ENCODE measurements at regions not wholly inside any gene's neighbourhood (a gene's known extent, or its start where the extent isn't known, plus 50 kb on each side); places are given as distances from the start of the nearest gene placed in this dataset.

DNA sequence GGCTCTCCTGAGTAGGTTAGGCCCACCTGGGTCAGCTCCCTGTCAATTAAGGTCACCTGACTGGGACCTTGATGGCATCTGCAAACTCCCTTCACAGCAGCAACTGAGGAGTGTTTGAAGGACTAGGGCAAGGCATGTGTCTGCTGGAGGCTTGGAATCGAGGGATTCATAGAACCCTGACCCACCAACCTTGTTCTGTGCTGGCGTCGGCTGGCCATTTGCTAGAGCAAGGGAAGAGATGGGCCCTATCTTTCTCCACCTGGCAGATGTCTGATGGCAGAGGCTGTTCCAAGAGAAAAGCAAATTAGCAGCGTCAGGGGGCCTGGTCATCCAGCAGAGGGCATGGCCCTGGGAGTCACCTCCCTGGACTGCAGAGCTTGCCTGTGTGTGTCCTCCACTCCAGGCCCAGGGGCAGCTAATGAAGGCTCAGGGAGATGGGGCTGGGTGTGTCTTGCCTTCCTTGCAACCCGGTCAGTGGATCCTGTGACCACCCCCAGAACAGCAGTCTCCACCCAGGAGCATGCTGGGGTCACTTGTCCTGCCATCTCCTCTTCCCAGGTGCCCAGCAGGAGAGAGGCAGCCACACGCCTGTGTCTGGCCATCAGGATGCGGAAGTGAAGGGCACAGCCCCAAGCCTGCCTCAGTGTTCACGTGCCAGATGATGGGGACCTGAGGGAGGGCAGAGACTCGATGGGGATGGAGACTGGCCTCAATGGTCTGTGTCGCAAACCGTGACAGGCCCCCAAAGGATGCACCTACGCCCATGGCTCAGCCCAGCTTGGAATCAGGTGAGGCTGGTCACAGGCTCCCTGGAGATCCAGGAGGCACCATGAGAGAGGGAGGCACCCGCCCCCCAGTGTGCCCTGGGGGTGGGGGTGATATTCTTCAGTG lies 53.9 kb downstream of the BARX1 start:
- H3K9me3 Mint-ChIP-seq, result no peaks in the 10 kb centered on the region
- H3K4me3 Mint-ChIP-seq, result no peak overlapping the region
- no peak overlapping the region for H3K27ac Mint-ChIP-seq
- no peaks in the 10 kb centered on the region for H3K36me3 Mint-ChIP-seq (ENCODE audit: low read depth)
- peaks cover 4% of the 10 kb centered on the region for H3K27me3 Mint-ChIP-seq
- intact Hi-C loops (cut with micrococcal nuclease), result no loop called here
- no peaks in the 10 kb centered on the region for H3K4me1 Mint-ChIP-seq (ENCODE audit: low read depth)

DNA sequence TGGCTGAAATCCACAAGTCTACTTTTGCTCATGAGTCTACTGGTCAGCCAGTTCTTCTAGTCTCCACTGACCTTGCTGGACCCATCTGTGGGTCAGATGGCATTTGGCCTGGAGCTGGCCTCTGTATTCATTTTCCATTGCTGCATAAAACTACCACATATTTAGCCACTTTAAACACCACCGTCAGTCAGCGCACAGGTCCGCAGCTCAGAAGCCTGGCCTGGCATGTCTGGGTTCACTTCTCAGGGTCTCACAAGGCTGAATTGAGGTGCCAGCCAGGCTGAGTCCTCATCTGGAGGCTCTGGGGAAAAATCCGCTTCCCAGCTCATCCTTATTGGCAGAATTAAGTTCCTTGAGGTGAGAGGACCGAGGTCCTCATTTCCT lies 54.7 kb downstream of the BARX1 start:
- H3K4me3 Mint-ChIP-seq, result no peak overlapping the region
- intact Hi-C loops (cut with micrococcal nuclease), result no loop called here
- H3K27ac Mint-ChIP-seq, result no peak overlapping the region

DNA sequence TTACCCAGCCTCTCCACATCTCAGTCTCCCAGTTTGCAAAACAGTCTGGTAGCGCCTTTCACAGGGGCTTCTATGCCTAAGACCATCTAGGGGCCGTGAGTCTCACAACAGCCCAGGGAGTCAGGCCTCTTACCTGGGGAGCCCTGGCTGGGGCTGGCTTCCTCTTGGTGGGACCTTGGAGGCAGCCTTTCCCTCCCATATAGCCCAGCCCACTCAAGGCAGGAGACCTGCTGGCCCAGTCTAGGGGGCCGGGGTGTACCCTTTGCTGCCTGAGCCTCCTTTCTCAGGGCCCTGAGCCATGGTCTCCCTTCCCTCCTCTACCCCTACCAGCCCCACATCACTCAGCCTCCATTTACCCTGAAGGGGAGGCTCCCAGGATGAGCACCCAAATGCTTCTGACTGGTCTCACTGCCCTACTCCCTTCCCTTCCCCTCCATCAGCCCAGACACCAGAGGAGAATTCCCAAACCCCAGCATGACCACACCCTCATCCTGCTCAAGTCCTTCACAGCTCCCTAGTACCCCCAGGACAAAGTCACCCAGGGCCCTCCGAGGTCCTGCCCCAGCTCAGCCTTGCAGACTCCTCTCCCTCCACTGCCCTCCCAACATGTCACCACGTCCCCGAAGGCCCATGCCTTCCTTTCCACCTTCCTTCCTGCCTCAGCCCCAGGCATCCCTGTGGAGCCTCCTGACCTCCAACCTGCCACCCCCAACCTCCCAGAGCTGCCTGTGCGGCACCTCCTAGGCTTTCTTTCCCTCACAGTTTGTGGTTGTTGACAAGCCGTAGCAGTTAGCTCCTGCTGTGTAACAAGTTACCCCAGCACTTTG lies 55.3 kb downstream of the BARX1 start:
- Mint-ChIP-seq H3K27me3 (no peaks in the 10 kb centered on the region), H3K9me3 (no peaks in the 10 kb centered on the region), H3K27ac (no peak overlapping the region), H3K36me3 (ENCODE audit: low read depth) (no peaks in the 10 kb centered on the region), H3K4me3 (no peak overlapping the region), H3K4me1 (ENCODE audit: low read depth) (no peaks in the 10 kb centered on the region)
- intact Hi-C loops (cut with micrococcal nuclease), result no loop called here

More for the DNA sequence above, 54.7 kb downstream of the BARX1 start:
- Mint-ChIP-seq H3K4me1 (ENCODE audit: low read depth) (no peaks in the 10 kb centered on the region), H3K27me3 (no peaks in the 10 kb centered on the region), H3K36me3 (ENCODE audit: low read depth) (no peaks in the 10 kb centered on the region), H3K9me3 (no peaks in the 10 kb centered on the region)

DNA sequence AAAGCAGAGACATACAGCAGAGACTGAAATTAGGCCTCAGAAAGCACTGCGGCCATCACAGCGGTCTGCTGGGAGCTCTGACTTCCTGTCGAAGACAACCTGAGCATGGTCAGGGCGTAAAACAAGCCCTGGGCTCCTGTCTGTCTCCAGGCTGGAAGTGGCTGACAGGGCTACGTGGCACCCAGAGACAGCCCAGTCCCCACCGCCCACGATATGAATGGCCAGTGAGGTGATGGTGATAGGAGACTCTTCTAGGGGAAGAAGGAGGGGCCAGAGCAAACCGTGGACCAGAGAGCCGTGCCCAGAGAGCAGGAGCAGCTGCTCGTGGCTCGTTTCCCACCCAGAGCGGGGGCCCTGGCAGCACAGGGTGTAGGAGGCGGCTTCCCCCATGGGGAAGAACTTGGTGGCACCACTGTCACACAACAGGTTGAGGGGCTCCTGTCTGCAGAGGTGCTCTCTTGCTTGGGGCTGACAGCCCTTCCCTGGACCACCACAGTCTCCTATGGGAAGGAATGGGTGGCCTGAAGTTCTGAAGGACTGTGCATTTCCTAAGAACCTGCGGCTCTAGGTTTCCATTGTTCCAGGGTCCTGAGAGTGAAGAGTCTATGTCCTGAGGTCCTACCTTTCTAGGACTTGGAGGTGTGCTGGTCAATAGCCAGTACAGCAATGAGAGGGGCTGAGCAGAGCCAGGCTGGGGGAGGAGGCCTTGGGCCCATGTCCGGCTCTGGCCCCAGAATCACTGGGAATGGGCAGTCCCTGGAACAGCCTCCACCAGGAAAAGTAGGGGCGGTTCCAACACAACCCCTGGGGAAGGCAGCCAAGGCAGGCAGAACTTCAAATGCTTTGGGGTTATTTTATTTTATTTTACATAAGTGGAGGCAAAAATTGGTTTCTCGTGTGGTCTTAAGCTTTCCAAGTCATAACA lies 56.4 kb downstream of the BARX1 start:
- Mint-ChIP-seq H3K36me3 (ENCODE audit: low read depth) (no peaks in the 10 kb centered on the region), H3K27ac (no peak overlapping the region), H3K4me3 (no peak overlapping the region), H3K27me3 (no peaks in the 10 kb centered on the region), H3K4me1 (ENCODE audit: low read depth) (no peaks in the 10 kb centered on the region), H3K9me3 (no peaks in the 10 kb centered on the region)
- intact Hi-C loops (cut with micrococcal nuclease), result no loop called here

DNA sequence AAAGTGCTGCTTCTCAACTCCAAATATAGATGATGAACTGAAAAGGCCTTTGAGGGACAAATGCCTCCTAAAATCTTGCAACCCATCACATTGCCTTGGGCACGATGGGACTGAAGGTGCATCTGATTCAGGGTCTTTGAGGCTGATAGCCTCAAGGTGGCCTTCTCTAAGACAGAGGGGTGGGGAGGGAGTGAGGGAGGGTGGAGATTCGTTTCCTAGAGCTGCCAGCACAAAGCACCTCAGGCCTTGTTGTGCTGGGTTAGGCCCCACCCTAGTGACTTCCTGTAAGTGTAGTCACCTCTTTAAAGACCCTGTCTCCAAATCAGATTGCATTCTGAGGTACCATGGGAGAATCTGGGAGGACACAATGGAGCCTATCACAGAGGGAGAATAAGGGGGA lies 57.1 kb downstream of the BARX1 start:
- Mint-ChIP-seq H3K36me3 (ENCODE audit: low read depth) (no peaks in the 10 kb centered on the region), H3K9me3 (peaks cover 2% of the 10 kb centered on the region), H3K4me1 (ENCODE audit: low read depth) (no peaks in the 10 kb centered on the region), H3K27ac (no peak overlapping the region), H3K27me3 (no peaks in the 10 kb centered on the region), H3K4me3 (no peak overlapping the region)
- intact Hi-C loops (cut with micrococcal nuclease), result no loop called here

DNA sequence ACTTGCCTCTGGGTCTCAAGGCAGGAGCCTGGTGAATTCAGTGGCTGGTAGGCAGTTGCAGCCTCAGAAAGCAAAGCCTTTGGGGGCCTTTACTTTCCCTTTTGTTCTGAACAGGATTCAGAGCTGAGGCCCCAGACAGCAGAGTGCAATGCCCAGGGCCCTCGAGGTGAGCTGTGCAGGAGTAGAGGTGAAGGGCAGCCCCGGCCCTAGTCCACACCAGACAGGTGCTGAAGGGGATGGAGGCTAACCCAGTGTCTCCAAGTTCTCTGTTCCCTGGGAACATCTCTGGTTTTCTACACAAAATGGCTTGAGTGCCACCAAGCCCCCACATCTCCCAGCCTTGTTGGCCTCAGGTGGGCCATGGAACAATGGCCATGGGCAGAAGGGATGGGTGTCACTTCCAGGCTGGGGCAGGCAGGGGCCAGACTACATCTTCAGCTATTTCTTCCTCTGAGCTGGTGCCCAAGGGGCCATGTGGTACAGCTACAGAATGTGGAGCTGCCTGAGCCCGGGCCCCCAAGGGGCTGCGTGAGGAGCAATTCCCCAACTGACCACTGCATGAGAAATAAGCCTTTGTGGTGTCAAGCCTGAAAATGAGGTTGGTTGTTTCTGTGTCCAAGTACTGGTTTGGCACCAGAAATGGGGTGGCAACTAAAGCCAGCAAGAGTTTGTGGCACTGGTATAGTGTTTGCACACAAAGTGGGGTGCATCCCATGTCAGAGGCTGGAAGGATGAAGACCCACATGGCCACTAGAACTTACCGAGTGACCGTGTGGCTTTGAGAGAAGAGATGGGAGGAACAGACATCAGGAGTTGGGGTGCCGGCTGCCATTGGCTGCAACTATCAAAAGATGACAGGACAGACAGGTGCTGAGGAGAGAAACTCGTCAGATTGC lies 57.8 kb downstream of the BARX1 start:
- Mint-ChIP-seq H3K4me3 (no peak overlapping the region), H3K36me3 (ENCODE audit: low read depth) (no peaks in the 10 kb centered on the region), H3K27ac (no peak overlapping the region), H3K27me3 (no peaks in the 10 kb centered on the region), H3K9me3 (peaks cover 9% of the 10 kb centered on the region), H3K4me1 (ENCODE audit: low read depth) (no peaks in the 10 kb centered on the region)
- intact Hi-C loops (cut with micrococcal nuclease), result no loop called here

DNA sequence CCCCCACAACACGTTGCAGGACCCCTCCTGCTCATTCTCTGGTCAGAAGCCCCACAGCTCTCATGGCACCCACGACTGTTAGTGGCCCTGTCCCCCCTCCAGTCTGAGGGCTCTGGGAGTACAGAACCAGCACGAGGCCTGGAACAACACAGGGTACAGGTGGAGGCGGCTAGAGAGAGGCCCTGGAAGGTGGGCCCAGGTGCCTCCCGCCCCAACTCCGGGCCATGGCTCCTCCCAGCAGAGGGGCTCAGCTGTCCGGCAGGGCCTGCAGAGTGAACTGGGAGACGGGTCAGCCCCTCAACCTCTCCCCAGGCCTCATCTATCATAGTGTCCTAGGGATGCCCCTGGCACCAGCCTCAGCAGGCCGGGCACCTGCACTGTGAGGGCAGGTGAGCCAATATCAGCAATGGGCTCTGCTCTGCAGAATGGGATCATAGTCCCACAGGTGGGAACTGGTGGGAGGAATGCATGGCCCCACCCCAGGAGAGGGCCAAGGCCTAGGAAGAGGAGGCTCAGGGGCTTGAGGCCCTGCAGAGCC lies 58.6 kb downstream of the BARX1 start:
- H3K36me3 Mint-ChIP-seq (ENCODE audit: low read depth), result no peaks in the 10 kb centered on the region
- intact Hi-C loops (cut with micrococcal nuclease), result no loop called here
- H3K9me3 Mint-ChIP-seq, result peaks cover 16% of the 10 kb centered on the region
- no peak overlapping the region for H3K27ac Mint-ChIP-seq
- H3K4me3 Mint-ChIP-seq, result no peak overlapping the region
- no peaks in the 10 kb centered on the region for H3K27me3 Mint-ChIP-seq
- H3K4me1 Mint-ChIP-seq (ENCODE audit: low read depth), result no peaks in the 10 kb centered on the region

DNA sequence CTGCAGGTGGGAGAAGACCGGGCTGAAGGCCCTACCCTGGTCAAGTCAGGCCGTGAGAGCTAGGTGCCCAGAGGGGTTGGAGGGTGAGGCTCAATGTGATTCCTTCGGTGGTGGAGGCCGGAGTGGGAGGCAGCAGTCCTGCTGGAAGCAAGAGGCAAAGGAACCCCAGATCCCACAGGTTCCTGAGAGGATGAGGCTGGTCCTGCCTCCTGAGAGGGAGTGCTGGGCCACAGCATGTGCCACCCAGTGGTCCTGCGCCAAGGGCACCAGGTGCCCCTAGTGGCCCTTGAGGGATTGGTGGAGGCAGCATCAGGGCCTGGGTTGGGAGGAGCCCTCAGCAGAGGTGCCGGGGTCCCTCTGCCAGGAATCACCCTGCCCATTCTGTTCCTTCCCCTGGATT lies 59.1 kb downstream of the BARX1 start:
- Mint-ChIP-seq H3K27ac (no peak overlapping the region), H3K27me3 (no peaks in the 10 kb centered on the region), H3K4me3 (no peak overlapping the region), H3K4me1 (ENCODE audit: low read depth) (no peaks in the 10 kb centered on the region), H3K36me3 (ENCODE audit: low read depth) (no peaks in the 10 kb centered on the region), H3K9me3 (peaks cover 16% of the 10 kb centered on the region)
- intact Hi-C loops (cut with micrococcal nuclease), result no loop called here

DNA sequence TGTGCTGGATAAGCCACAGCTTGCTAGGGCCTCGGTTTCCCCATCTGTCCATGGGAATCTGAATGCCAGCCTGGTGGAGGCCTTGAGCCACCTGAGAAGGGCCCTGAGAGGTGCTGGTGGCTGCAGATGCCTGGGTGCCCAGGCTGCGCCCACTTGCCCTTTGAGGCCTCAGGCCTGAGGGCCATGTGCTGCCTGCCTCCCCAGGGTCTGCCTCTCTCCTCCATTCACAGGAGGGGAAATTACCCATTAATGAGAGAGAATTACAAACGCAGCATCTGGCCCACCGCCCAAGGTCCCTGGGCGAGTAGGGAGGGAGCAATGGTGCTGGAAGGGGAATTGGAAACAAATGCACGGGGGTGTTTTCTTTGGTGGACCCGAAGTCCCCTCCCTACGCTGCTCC lies 59.6 kb downstream of the BARX1 start:
- Mint-ChIP-seq H3K9me3 (peaks cover 16% of the 10 kb centered on the region), H3K27ac (no peak overlapping the region), H3K4me3 (no peak overlapping the region), H3K36me3 (ENCODE audit: low read depth) (no peaks in the 10 kb centered on the region), H3K4me1 (ENCODE audit: low read depth) (no peaks in the 10 kb centered on the region), H3K27me3 (no peaks in the 10 kb centered on the region)
- intact Hi-C loops (cut with micrococcal nuclease), result no loop called here

DNA sequence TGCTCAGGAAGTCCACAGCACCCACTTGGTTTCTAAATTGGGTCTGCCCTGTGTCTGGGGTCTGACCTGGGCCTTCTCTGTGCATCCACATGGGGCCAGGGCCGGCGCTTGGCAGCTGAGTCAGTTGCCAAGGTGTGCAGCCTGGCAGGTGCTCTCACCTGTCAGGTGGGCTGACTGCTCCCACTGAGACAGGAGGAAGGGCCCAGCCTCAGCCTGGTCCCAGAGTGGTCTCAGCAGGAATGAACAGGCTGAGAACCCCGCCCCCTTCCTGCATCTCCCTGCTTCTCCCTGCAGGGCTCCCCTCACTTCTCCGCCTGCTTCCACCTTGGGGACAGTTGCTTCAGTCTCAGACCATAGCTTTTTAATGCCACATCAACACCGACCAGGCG lies 60.5 kb downstream of the BARX1 start:
- Mint-ChIP-seq H3K4me1 (ENCODE audit: low read depth) (no peaks in the 10 kb centered on the region), H3K27ac (no peak overlapping the region), H3K27me3 (no peaks in the 10 kb centered on the region), H3K9me3 (peaks cover 16% of the 10 kb centered on the region), H3K36me3 (ENCODE audit: low read depth) (no peaks in the 10 kb centered on the region), H3K4me3 (no peak overlapping the region)
- intact Hi-C loops (cut with micrococcal nuclease), result no loop called here

DNA sequence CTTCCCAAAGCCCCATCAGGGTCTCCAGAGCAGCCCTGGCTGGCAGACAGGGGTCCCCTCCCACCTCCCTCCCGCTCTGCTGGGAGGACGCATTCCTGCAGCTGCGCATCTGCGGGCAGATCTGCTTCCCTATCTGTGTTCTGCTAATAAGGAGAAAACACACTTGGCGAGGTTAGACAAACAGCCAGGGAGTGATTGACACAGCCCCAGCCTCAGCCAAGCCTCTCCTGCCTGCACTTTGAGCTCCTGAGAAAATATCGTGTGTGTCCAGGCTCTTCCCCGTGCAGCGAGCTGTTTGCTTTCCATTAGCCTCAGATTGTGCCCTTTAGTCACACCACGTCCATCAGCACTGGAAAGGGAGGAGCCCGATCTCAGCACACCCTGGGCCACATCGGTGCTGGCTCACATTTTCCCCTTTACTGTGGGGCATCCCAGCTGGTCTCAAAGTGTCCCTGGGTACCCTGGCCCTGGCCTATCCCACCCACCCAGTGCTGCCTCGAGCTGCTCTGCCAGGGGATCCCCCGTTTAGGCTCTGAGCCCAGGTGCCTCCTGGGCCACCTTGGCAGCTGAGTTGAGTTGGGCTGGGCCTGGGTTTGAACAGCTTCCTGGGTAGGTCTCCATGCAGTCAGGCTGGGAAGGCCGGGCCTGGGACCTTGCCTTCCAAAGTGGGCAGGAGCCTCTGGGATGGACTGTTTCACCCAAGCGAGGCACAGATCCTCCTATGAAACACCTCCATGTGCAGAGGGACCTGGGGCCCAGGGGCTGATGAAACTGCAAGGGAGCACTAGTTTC lies 61.1 kb downstream of the BARX1 start:
- Mint-ChIP-seq H3K4me3 (no peak overlapping the region), H3K9me3 (peaks cover 16% of the 10 kb centered on the region), H3K27ac (no peak overlapping the region), H3K4me1 (ENCODE audit: low read depth) (no peaks in the 10 kb centered on the region), H3K27me3 (no peaks in the 10 kb centered on the region), H3K36me3 (ENCODE audit: low read depth) (no peaks in the 10 kb centered on the region)
- intact Hi-C loops (cut with micrococcal nuclease), result no loop called here

DNA sequence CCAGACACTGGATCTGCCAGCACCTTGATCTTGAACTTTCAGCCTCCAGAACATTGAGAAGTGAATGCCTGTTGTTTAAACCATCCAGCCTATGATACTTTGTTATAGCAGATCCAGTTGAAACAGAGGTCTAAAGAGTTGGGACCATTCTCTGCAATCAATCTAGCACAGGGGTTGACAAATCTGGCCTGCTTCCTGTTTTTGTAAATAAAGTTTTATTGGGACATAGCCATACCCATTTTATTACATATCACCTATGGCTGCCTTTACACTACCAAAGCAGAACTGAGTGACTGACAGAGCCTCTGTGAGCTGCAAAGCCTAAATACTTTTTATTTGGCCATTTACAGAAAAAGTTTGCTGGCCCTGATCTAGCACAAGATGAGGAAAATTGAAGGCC lies 62.0 kb downstream of the BARX1 start:
- Mint-ChIP-seq H3K4me3 (no peak overlapping the region), H3K36me3 (ENCODE audit: low read depth) (no peaks in the 10 kb centered on the region), H3K27me3 (peaks cover 4% of the 10 kb centered on the region), H3K9me3 (peaks cover 16% of the 10 kb centered on the region), H3K27ac (no peak overlapping the region), H3K4me1 (ENCODE audit: low read depth) (no peaks in the 10 kb centered on the region)
- intact Hi-C loops (cut with micrococcal nuclease), result no loop called here
